ENCODE measurements at regions not wholly inside any gene's neighbourhood (a gene's known extent, or its start where the extent isn't known, plus 50 kb on each side); places are given as distances from the start of the nearest gene placed in this dataset.

- Mint-ChIP-seq H3K27ac (no peak overlapping the region), H3K4me3 (no peak overlapping the region), H3K27me3 (ENCODE audit: low read depth) (no peaks in the 10 kb centered on the region), H3K36me3 (ENCODE audit: low read depth) (no peaks in the 10 kb centered on the region), H3K4me1 (ENCODE audit: low read depth) (no peaks in the 10 kb centered on the region), H3K9me3 (no peaks in the 10 kb centered on the region)
- CTCF ChIA-PET = no interaction called here
- intact Hi-C loops (cut with micrococcal nuclease) = no loop called here
- DNase-seq = no peak
These were observed 58.5 kb upstream of the FERD3L start for GRCh38 chr7:19203686-19204085.

- Mint-ChIP-seq H3K9me3 (no peaks in the 10 kb centered on the region), H3K27ac (no peak overlapping the region), H3K4me1 (ENCODE audit: low read depth) (no peaks in the 10 kb centered on the region), H3K27me3 (ENCODE audit: low read depth) (no peaks in the 10 kb centered on the region), H3K36me3 (ENCODE audit: low read depth) (no peaks in the 10 kb centered on the region), H3K4me3 (no peak overlapping the region)
- intact Hi-C loops (cut with micrococcal nuclease) = no loop called here
- no peak for DNase-seq
- CTCF ChIA-PET = no interaction called here
These were observed 57.4 kb upstream of the FERD3L start for GRCh38 chr7:19202599-19202998.

Measured in activated naive CD4-positive, alpha-beta T cell treated with anti-CD3 and anti-CD28 coated beads for 36 hours (primary cell).